ENCODE measurements at regions not wholly inside any gene's neighbourhood (a gene's known extent, or its start where the extent isn't known, plus 50 kb on each side); places are given as distances from the start of the nearest gene placed in this dataset.
"Not testable (repeated sequence)": the region's sequence is repeated elsewhere in the genome, so short reads cannot be mapped to it uniquely, and the experiment has no call there.

DNA sequence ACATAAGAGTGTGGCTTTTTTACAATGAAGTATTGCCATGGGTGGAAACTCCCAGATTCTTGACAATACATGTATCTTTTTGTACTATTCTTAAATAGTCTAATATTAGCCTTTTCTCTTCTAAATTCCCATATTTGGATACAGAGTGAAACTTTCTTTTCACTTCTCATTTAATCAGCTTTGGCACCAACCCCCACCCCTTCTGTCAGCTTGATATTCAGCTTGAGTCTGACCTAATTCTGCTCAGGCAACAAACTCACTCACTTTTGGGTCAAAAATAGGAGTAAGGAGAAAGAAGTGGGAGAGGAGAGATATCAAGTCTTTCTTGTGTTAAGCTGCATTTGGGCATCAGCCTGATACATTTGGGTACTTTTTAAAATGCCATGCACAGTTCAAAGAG is 397.5 kb downstream of the COG6 start:
- no peaks in the 10 kb centered on the region for H3K36me3 ChIP-seq (ENCODE audit: low read depth)
- TF ChIP-seq, protein P1, sequence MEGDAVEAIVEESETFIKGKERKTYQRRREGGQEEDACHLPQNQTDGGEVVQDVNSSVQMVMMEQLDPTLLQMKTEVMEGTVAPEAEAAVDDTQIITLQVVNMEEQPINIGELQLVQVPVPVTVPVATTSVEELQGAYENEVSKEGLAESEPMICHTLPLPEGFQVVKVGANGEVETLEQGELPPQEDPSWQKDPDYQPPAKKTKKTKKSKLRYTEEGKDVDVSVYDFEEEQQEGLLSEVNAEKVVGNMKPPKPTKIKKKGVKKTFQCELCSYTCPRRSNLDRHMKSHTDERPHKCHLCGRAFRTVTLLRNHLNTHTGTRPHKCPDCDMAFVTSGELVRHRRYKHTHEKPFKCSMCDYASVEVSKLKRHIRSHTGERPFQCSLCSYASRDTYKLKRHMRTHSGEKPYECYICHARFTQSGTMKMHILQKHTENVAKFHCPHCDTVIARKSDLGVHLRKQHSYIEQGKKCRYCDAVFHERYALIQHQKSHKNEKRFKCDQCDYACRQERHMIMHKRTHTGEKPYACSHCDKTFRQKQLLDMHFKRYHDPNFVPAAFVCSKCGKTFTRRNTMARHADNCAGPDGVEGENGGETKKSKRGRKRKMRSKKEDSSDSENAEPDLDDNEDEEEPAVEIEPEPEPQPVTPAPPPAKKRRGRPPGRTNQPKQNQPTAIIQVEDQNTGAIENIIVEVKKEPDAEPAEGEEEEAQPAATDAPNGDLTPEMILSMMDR (IDR thresholded peaks at IDR 0.05), result no peak
- DNase-seq, result no peak
- intact Hi-C loops (cut with DNase I, micrococcal nuclease), result no loop called here
- no peaks in the 10 kb centered on the region for H3K4me1 ChIP-seq (ENCODE audit: low read depth)
- no peak for ATAC-seq
- no peak overlapping the region for H3K4me3 ChIP-seq
- H3K9me3 ChIP-seq, result no peaks in the 10 kb centered on the region

DNA sequence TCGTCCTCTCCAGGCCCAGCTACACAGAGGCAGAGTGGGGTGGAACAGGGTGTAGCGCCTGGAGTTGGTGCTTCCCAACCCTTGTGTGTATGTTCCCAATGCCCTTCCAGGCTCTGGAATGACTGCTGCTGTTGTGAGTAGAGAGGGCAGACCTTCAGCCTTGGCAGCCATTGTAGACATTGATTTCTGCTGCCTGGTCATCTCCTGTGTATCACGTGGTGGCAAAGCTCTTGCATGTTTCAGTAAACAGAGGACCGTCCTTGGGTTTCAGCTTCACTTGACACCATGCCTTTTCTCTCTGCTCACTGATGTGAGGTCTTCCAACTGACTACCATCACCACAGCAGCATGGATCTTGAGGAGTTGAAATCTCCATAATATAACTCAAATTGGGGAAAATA is 397.9 kb downstream of the COG6 start:
- H3K9me3 ChIP-seq, result no peaks in the 10 kb centered on the region
- ATAC-seq (no peak), DNase-seq (no peak)
- no peak overlapping the region for H3K4me3 ChIP-seq
- no peaks in the 10 kb centered on the region for H3K4me1 ChIP-seq (ENCODE audit: low read depth)
- H3K36me3 ChIP-seq (ENCODE audit: low read depth), result no peaks in the 10 kb centered on the region
- TF ChIP-seq, protein P1 (IDR thresholded peaks at IDR 0.05), result no peak
- intact Hi-C loops (cut with DNase I, micrococcal nuclease), result no loop called here

DNA sequence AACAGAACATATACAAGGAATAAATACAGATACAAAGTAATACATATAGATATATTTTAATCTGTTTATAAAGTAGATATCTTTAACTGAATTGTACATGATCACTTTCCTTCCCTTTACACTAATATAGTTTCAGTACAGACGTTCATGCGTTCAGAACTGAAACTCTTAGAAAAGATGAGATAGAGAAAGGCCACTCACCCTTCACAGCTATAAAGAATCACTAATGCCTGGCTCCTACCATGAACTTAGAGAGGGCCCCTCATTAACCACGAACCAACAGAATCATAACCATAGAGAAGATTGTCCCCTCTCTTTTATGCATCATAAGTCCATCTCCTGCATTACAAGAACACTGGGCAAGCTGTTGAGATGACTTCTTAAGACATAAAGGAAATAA is 399.0 kb downstream of the COG6 start:
- H3K36me3 ChIP-seq (ENCODE audit: low read depth); ATAC-seq; intact Hi-C loops (cut with DNase I, micrococcal nuclease); H3K4me3 ChIP-seq; H3K4me1 ChIP-seq (ENCODE audit: low read depth); H3K9me3 ChIP-seq; DNase-seq: not testable (repeated sequence)

DNA sequence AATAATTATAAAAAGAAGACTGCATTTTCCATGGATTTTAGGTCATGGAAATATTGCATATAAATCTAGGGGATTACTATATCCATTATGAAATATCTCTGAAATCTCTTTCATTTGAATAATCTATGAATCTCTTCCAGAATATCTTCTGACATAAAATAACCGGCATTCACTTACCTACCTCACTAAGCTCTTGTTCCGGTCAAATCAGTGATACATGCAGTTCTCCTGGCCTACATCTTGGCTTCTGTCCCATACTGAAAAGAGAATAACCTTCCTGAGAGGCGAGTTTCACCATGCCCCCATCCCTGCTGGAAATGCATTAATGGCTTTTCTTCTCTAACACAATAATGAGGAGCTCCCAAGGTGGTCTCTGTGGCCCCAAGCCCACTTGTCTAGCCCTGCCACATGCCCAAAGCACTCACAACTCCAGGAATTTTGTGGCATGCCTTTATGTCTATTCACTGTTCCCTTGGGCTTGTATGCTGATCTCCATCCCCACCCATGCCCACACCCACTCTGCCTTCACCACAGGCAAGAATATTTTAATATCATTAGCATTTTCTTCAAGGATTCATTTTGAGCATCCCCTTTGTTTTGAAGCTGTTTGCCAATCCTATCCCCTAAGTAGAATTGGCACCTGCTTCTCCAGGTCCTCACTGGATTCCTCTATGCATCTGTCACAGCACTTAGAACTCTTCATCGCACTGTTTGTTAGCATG is 401.6 kb downstream of the COG6 start:
- DNase-seq (no peak), ATAC-seq (no peak)
- intact Hi-C loops (cut with DNase I, micrococcal nuclease), result no loop called here
- H3K4me1 ChIP-seq (ENCODE audit: low read depth), result no peaks in the 10 kb centered on the region
- no peak overlapping the region for H3K4me3 ChIP-seq
- no peaks in the 10 kb centered on the region for H3K36me3 ChIP-seq (ENCODE audit: low read depth)
- TF ChIP-seq, protein P1 (IDR thresholded peaks at IDR 0.05), result no peak
- H3K9me3 ChIP-seq, result no peaks in the 10 kb centered on the region

DNA sequence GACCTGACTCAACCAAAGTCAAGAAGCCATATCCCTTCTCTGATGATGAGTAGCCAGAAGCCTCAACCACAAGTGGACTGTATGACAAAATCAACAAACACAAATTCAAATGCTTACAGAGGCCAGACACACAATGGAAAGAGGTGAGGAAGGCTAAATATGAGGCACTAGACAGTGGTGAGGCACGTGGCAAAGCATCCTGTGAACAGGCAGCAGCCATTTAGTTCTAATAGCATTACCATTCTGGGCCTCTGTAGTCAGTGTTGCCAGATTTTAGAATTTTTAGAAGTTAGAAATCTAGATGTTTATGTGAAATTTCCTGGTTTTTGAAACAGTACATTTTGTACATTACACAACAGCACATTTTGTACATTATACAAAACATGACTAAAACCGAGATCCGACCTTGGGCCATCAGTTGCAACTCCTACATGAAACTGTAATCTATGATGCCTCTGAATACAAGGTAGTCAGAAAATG is 403.3 kb downstream of the COG6 start:
- intact Hi-C loops (cut with DNase I, micrococcal nuclease), result no loop called here
- Histone ChIP-seq H3K4me3 (no peak overlapping the region), H3K36me3 (ENCODE audit: low read depth) (no peaks in the 10 kb centered on the region), H3K9me3 (no peaks in the 10 kb centered on the region), H3K4me1 (ENCODE audit: low read depth) (no peaks in the 10 kb centered on the region)
- TF ChIP-seq, protein P1 (IDR thresholded peaks at IDR 0.05), result no peak
- no peak for ATAC-seq
- no peak for DNase-seq

DNA sequence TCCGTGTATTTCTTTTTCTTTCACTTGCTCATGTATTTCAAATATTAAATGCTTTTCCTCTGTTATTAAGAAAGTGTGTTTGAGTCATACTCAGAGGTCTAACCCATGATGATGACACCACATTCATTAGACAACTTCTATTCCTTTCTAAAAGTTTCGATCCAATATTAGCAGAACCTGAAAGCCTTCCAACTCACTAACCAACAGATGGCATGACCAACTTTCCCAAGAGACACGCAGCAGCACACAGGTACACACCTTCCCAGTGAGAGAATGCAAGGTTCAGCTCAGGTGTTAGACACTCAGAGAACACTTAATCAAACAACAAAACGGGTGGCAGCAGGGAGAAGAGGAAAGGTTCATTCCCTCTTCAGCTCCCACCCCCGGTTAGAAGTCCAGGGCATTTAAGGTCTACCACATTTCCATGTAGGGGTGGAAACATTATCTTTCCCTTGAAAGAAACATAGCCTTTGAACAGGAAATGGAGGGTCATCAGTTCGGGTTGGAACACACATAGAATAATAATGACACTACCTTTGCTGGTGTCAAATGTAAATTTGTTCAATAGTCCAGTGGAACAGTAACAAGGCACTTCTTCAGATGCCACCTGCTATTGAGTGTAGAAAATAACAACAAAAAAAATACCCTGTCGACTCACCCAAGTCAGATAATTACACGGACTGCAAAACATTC is 404.2 kb downstream of the COG6 start:
- intact Hi-C loops (cut with DNase I, micrococcal nuclease), result no loop called here
- TF ChIP-seq, protein P1 (IDR thresholded peaks at IDR 0.05), result no peak
- Histone ChIP-seq H3K4me3 (no peak overlapping the region), H3K9me3 (no peaks in the 10 kb centered on the region), H3K36me3 (ENCODE audit: low read depth) (no peaks in the 10 kb centered on the region), H3K4me1 (ENCODE audit: low read depth) (no peaks in the 10 kb centered on the region)
- no peak for DNase-seq
- ATAC-seq, result no peak

All from mucosa of descending colon (tissue), 3 donors.